ENCODE measurements at regions not wholly inside any gene's neighbourhood (a gene's known extent, or its start where the extent isn't known, plus 50 kb on each side); places are given as distances from the start of the nearest gene placed in this dataset.

GRCh38 chr6:22017766-22018165, 279.1 kb downstream of the PRL start:
- Histone ChIP-seq H3K79me2 (ENCODE audit: low read length) (no peaks in the 10 kb centered on the region), H3K36me3 (replicated peaks; ENCODE audit: insufficient read depth, low read length) (no peaks in the 10 kb centered on the region), H3K4me3 (ENCODE audit: low read length) (no peak overlapping the region), H3F3A (ENCODE audit: insufficient read depth, low read length) (no peaks in the 10 kb centered on the region), H2AFZ (ENCODE audit: low read length) (no peak overlapping the region), H3K27me3 (replicated peaks; ENCODE audit: insufficient read depth, low read length) (no peaks in the 10 kb centered on the region), H3K4me2 (ENCODE audit: low read depth, low read length) (no peak overlapping the region), H3K27ac (ENCODE audit: low read length) (no peak overlapping the region), H3K9me3 (replicated peaks; ENCODE audit: insufficient read depth, low read length) (no peaks in the 10 kb centered on the region), H3K9ac (ENCODE audit: low read length) (no peak overlapping the region), H3K9me2 (replicated peaks; ENCODE audit: insufficient read depth, low read length) (no peaks in the 10 kb centered on the region), H3K4me1 (ENCODE audit: low read length) (no peaks in the 10 kb centered on the region), H4K20me1 (ENCODE audit: insufficient read depth, low read length) (no peaks in the 10 kb centered on the region)
- TF ChIP-seq EZH2 (optimal IDR thresholded peaks at IDR 0.05; ENCODE audit: low read depth, low read length) = no peak
- TF ChIP-seq CTCF (IDR thresholded peaks at IDR 0.05; ENCODE audit: low read length) = no peak
- no peak for TF ChIP-seq EZH2phosphoT487 (IDR thresholded peaks at IDR 0.05; ENCODE audit: low read length)
- DNase-seq = no peak

GRCh38 chr6:22019857-22020256, 277.0 kb downstream of the PRL start:
- Histone ChIP-seq H3K79me2 (ENCODE audit: low read length) (no peaks in the 10 kb centered on the region), H3K4me3 (ENCODE audit: low read length) (no peak overlapping the region), H3K4me1 (ENCODE audit: low read length) (no peaks in the 10 kb centered on the region), H3K9ac (ENCODE audit: low read length) (no peak overlapping the region), H3K27ac (ENCODE audit: low read length) (no peak overlapping the region), H3K36me3 (replicated peaks; ENCODE audit: insufficient read depth, low read length) (no peaks in the 10 kb centered on the region), H3K27me3 (replicated peaks; ENCODE audit: insufficient read depth, low read length) (no peaks in the 10 kb centered on the region), H3K9me2 (replicated peaks; ENCODE audit: insufficient read depth, low read length) (no peaks in the 10 kb centered on the region), H3K4me2 (ENCODE audit: low read depth, low read length) (no peak overlapping the region), H3K9me3 (replicated peaks; ENCODE audit: insufficient read depth, low read length) (no peaks in the 10 kb centered on the region), H2AFZ (ENCODE audit: low read length) (no peak overlapping the region), H3F3A (ENCODE audit: insufficient read depth, low read length) (no peaks in the 10 kb centered on the region), H4K20me1 (ENCODE audit: insufficient read depth, low read length) (no peaks in the 10 kb centered on the region)
- no peak for DNase-seq
- TF ChIP-seq EZH2 (optimal IDR thresholded peaks at IDR 0.05; ENCODE audit: low read depth, low read length) (no peak), CTCF (IDR thresholded peaks at IDR 0.05; ENCODE audit: low read length) (no peak), EZH2phosphoT487 (IDR thresholded peaks at IDR 0.05; ENCODE audit: low read length) (no peak)

- TF ChIP-seq EZH2phosphoT487 (IDR thresholded peaks at IDR 0.05; ENCODE audit: low read length) (no peak), EZH2 (optimal IDR thresholded peaks at IDR 0.05; ENCODE audit: low read depth, low read length) (no peak), CTCF (IDR thresholded peaks at IDR 0.05; ENCODE audit: low read length) (no peak)
- no peak for DNase-seq
- Histone ChIP-seq H3K27ac (ENCODE audit: low read length) (no peak overlapping the region), H3K27me3 (replicated peaks; ENCODE audit: insufficient read depth, low read length) (no peaks in the 10 kb centered on the region), H3K79me2 (ENCODE audit: low read length) (no peaks in the 10 kb centered on the region), H3K9me2 (replicated peaks; ENCODE audit: insufficient read depth, low read length) (no peaks in the 10 kb centered on the region), H3K9ac (ENCODE audit: low read length) (no peak overlapping the region), H2AFZ (ENCODE audit: low read length) (no peak overlapping the region), H3K36me3 (replicated peaks; ENCODE audit: insufficient read depth, low read length) (no peaks in the 10 kb centered on the region), H4K20me1 (ENCODE audit: insufficient read depth, low read length) (no peaks in the 10 kb centered on the region), H3F3A (ENCODE audit: insufficient read depth, low read length) (no peaks in the 10 kb centered on the region), H3K4me2 (ENCODE audit: low read depth, low read length) (no peak overlapping the region), H3K4me3 (ENCODE audit: low read length) (no peak overlapping the region), H3K9me3 (replicated peaks; ENCODE audit: insufficient read depth, low read length) (no peaks in the 10 kb centered on the region), H3K4me1 (ENCODE audit: low read length) (no peaks in the 10 kb centered on the region)
Observed at GRCh38 chr6:22020299-22021003, 276.4 kb downstream of the PRL start.

Measured in MM.1S (cell line).